ENCODE measurements at regions not wholly inside any gene's neighbourhood (a gene's known extent, or its start where the extent isn't known, plus 50 kb on each side); places are given as distances from the start of the nearest gene placed in this dataset.

- no peak for DNase-seq
Measured at GRCh38 chr21:16709866-16710550, 802.8 kb upstream of the CXADR start.

GRCh38 chr21:16711757-16712156 lies 801.1 kb upstream of the CXADR start:
- DNase-seq: no peak

- DNase-seq: no peak
Measured at GRCh38 chr21:16713331-16714117, 799.3 kb upstream of the CXADR start.

GRCh38 chr21:16740511-16740910 lies 772.3 kb upstream of the CXADR start:
- no peak for DNase-seq

DNA sequence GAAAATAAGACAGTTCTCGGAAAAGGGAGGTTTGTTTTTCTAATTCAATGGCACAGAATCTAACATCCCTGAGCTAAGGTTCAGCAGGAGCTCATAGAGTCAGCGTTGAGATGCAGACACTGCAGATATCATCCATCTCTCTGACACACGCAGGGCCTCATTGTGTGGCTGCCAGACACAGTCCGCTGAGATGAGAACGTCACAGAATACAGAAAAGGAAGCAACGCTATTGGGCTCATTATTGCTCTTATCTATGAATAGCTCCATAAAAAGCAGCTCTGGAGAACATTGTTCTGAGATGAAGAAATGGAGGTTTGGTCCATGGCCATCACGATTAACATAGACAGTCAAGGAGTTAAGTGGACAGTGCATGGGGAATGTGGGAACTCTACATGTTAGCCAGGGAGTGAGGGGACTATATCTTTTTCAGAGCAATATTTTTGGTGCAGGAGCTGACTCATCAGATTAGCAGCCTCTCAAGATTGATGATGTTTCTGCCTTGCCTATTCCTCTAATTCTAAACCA lies 771.6 kb upstream of the CXADR start:
- no peak for DNase-seq

- no peak for DNase-seq
Measured at GRCh38 chr21:16742131-16742641, 770.7 kb upstream of the CXADR start.

DNA sequence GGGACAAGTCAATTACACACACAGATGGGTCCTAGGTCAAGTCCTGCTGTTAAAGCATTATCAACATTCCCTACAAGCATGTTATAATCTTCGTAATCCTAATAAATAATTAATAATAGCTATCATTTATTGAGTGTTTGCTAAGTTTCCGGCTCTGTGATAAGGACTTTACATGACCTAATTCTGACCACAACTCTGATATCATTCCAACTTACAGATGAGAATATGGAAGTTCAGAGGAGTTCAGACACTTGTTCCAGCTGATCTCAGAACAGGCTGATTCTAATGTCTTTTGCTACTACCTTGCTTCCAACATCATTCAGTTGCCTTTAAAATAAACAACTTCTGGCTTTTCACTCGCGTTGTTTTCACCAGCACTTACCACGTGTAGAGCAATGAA lies 770.1 kb upstream of the CXADR start:
- DNase-seq: no peak

GRCh38 chr21:16743317-16743716 lies 769.5 kb upstream of the CXADR start:
- no peak for DNase-seq

DNA sequence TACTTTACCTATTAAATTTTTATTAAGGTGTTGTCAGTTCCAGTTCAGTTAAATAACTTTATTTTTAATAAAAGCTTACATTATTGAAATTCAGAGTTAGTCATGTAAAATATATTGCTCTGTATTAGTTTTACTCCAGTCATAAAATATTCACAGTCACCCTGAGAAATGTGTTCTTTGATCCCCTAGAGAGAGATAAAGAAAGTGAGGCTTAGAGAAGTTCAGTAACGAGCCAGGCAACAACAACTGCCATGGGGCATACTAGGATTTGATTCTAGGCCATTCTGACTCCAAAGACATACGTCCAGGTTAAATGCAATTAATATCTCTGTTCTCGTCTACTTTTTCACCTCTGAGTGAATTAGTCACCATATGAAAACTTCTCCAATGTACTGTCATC lies 761.9 kb upstream of the CXADR start:
- DNase-seq: no peak

GRCh38 chr21:16751695-16752474 lies 761.0 kb upstream of the CXADR start:
- DNase-seq: no peak

DNA sequence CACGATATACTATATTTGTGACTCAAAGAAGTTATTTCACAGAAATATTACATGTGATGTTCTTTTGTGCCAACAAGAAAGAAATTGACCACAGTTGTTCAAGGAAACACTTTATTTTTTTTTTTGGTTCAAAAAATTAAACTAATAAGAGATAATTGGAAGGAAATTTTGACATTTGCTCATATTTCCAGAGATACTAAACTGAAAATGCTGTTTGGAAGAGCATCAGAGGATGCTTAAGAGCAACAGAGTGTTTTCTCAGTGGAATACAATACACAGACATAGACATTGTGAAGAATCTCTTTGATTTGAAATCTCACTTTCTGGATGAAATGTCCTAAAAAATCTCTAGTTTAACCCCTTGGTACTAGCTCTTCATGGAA lies 760.4 kb upstream of the CXADR start:
- no peak for DNase-seq

DNA sequence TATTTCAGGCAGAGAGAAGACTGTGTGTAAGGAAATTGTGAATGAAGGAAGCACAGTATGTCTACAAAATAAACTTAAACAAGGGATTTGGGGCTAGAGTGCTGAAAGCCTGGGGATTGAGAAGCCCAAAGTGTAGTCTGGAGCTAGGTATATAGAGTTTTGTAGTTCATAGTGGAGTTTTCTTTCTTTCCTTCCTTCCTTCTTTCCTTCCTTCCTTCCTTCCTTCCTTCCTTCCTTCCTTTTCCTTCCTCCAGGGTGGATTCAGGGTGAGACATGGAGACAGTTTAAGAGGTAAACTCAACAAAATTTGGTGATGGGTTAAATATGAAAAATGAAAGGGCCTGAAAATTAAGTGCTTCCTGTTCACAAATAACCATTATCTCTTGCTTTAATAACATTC lies 757.8 kb upstream of the CXADR start:
- no peak for DNase-seq

DNA sequence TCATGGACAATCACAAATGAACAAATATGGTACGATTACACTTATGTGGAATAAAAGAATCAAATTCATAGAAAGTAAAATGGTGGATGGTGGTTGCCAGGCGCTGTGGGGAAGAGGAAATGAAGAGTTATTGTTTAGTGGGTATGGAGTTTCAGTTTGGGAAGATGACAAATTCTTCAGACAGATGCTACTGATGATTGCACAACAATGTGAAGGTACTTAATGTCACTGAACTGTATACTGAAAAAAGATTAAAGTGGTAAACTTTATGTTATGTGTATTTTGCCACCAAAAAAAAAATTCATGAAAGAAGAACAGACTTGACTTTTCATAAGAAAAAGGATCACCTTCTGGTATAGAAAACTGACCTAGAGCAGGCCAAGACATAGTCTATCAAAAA lies 745.6 kb upstream of the CXADR start:
- DNase-seq: no peak

- no peak for DNase-seq
Measured at GRCh38 chr21:16768096-16768495, 744.7 kb upstream of the CXADR start.

DNA sequence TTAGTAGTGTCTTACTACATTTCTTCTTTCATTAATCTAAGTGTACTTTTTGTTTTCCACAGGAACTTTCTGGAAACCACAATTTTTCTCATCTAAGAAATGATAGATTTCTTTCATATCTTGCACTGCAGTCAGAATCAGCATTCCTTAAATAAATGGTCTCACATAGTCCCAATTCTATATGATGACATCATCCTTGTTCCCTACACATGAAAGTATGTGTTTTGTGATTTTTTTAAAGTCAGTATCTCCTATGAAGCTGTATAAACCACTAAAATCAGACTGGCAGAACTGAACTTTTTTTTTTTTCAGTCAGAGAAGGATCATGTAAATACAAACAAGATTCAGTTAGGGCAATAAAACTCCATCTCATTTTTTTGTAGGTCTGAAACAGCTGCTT lies 742.6 kb upstream of the CXADR start:
- DNase-seq: no peak

DNA sequence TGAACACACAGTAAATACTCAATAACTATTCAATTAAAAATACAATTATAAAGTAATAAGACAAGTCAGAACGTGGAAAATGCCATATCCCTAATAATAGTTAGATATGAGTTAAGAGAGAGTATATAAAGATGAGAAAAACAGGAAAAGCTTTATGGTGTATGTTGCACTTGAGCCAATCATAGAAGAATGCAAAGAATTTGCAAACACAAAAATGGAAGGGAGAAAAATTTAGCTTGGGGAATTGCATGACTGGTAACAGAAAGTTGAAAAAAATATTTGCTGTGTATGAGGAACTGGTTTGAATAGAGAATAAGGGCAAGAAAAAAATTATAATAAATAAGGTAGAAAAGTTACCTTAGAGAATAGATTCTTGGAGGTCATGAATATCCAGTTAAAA lies 739.6 kb upstream of the CXADR start:
- DNase-seq: no peak

DNA sequence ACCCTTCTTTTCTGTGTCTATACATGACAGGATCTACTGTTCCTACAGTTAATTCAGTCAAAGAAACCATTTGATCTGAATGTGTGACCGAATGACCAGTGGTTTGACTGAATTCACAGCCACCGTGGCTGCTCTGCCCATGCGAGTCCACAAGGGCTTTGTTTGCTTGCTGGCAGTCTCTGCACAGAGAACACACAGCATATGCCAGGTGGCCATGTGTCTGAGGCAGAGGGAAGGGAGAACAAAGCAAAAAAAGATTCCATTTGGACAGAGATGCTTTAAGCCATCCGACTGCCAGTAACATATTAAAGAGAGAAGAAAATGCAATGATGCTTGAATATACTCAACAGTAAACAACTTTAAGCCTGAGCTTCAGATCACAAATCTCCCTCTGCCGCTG lies 737.8 kb upstream of the CXADR start:
- DNase-seq: no peak

GRCh38 chr21:16777041-16777720 lies 735.7 kb upstream of the CXADR start:
- DNase-seq: no peak

DNA sequence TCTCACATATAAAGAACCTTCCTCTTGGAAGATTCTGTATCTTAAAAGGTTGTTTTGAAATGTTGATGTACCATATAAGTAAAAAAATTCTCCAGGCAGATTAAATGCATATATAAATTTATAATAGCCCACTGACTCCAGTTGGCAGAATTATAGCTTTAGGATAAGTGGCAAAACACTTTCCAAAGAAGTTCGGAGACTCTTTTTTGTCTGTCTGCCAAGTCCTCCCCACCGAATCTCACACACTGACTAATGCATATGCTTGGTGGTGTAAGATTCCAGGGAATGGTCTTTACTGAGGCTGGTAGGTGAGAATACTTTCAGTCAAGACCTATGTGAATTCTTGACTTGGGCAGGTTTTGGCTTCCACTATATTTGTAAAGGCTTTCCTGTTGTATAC lies 724.3 kb upstream of the CXADR start:
- no peak for DNase-seq

DNA sequence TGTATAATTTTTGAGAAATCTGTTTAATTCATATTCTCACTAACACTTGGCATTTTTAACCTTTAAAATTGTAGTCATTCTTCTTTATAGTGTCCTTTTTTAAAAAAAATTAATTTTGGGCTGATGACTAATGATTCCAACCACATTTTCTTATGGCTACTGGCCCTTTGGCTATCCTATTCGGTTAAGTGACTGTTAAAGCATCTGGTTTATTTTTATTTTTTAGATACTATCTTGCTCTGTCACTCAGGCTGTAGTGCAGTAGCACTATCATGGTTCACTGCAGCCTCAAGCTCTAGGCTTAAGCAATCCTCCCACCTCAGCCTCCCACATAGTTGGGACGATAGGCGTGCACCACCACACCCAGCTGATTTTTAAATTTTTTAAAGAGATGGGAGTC lies 723.2 kb upstream of the CXADR start:
- DNase-seq: no peak

DNA sequence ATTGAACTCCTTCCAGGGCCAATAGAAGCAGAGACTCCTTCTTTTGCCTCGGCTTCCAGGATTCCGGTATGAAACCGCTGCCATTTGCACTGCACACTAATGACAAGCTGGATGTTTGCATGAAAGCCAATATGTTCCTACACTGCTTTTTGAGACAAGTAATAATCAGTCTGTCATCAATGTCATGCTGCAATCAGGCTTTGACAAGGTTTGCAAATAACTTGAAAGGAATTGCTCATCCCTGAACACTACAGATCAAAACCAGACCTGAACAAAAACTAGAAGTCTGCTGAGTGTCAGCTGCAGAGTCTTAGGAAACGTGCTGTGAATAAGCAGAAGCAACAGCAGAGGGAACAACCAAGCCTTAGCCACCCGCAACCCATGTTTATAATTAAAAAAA lies 720.7 kb upstream of the CXADR start:
- no peak for DNase-seq

DNA sequence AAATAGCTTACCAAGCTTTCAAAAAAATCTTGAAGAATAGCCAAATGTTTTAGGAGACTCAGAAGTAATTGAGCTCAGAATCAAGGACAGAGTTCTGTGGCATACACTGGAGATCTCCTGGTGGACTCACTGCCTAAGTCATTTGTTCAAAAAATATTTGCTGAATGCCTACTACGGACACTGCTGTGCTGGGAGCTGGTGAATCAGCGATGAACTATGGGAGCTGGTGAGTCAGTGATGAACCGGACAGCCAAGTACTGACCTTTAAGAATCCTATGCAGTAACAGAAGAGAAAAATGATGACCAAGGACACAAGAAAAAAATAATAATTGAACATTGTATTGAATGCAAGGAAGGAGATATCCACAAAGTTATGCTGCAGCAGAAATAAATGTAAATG lies 717.9 kb upstream of the CXADR start:
- no peak for DNase-seq

GRCh38 chr21:16796776-16797175 lies 716.1 kb upstream of the CXADR start:
- no peak for DNase-seq
